ENCODE measurements at regions not wholly inside any gene's neighbourhood (a gene's known extent, or its start where the extent isn't known, plus 50 kb on each side); places are given as distances from the start of the nearest gene placed in this dataset.

DNA sequence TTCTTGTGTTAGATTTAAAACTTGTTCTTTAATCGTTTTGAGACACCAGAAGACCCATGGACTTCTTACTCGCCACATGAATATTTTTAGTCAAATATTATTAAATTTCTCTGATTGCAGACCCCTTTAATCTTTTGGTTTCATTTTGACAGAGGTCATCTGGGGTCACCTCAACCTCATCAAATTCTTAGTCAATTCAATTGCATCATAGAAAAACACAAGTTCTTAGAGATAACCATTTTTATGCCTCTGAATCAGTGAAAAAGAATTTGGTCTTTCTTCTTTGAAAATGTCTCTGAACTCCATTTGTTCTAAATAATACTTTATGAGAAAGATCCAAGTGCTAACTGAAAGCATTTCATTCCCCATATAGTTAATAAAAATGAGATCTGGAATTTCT is 55.2 kb upstream of the CBLN4 start:
- peaks cover 0 to 2% (median 0%) of the 10 kb centered on the region in 3 donors for H3K4me1 ChIP-seq (ENCODE audit: control insufficient read depth in 2 of 3, insufficient read depth in 2 of 3, low read depth in 1 of 3, low read length in 3 of 3)
- H3K4me3 ChIP-seq (ENCODE audit: low read length in 3 of 3), result no peak overlapping the region
- no peak overlapping the region for H3K27ac ChIP-seq (ENCODE audit: low read depth in 2 of 2, low read length in 2 of 2)
- TF ChIP-seq, protein P1, sequence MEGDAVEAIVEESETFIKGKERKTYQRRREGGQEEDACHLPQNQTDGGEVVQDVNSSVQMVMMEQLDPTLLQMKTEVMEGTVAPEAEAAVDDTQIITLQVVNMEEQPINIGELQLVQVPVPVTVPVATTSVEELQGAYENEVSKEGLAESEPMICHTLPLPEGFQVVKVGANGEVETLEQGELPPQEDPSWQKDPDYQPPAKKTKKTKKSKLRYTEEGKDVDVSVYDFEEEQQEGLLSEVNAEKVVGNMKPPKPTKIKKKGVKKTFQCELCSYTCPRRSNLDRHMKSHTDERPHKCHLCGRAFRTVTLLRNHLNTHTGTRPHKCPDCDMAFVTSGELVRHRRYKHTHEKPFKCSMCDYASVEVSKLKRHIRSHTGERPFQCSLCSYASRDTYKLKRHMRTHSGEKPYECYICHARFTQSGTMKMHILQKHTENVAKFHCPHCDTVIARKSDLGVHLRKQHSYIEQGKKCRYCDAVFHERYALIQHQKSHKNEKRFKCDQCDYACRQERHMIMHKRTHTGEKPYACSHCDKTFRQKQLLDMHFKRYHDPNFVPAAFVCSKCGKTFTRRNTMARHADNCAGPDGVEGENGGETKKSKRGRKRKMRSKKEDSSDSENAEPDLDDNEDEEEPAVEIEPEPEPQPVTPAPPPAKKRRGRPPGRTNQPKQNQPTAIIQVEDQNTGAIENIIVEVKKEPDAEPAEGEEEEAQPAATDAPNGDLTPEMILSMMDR (IDR thresholded peaks at IDR 0.05; ENCODE audit: borderline replicate concordance, extremely low read depth, insufficient read depth), result no peak
- no peaks in the 10 kb centered on the region for H3K27me3 ChIP-seq (ENCODE audit: control insufficient read depth, insufficient read depth, low read length)
- no peak for FAIRE-seq
- no peak overlapping the region for H3K9ac ChIP-seq (ENCODE audit: low read length in 3 of 3)
- no peaks in the 10 kb centered on the region for H3K36me3 ChIP-seq (ENCODE audit: control insufficient read depth in 2 of 3, insufficient read depth in 3 of 3, low read length in 3 of 3)
- intact Hi-C loops (cut with DNase I), result no loop called here
- no peaks in the 10 kb centered on the region for H3K9me3 ChIP-seq (ENCODE audit: control insufficient read depth in 2 of 3, insufficient read depth in 1 of 3, low read length in 3 of 3)
- DNase-seq, result no peak

DNA sequence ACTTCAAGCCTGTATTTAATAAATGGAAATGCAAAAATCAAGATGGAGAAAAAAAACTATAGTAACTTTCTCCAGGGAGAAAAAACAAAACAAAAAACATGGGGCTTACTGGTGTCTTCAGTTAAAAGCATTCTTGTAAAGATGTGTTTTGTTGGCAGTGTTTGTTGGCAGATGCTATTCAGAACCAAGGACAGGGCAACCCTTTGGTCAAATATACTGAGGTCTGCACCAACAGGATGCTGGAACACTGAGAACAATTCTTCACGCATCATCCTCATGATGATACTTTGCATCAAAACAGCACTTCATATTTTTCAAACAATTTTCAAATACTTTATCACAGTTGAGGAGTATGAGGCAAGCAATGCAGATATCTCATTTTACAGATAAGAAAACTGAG is 63.7 kb upstream of the CBLN4 start:
- Histone ChIP-seq H3K27me3 (ENCODE audit: control insufficient read depth, insufficient read depth, low read length) (no peaks in the 10 kb centered on the region), H3K36me3 (ENCODE audit: control insufficient read depth in 2 of 3, insufficient read depth in 3 of 3, low read length in 3 of 3) (no peaks in the 10 kb centered on the region), H3K4me3 (ENCODE audit: low read length in 3 of 3) (no peak overlapping the region), H3K9me3 (ENCODE audit: control insufficient read depth in 2 of 3, insufficient read depth in 1 of 3, low read length in 3 of 3) (no peaks in the 10 kb centered on the region), H3K4me1 (ENCODE audit: control insufficient read depth in 2 of 3, insufficient read depth in 2 of 3, low read depth in 1 of 3, low read length in 3 of 3) (no peaks in the 10 kb centered on the region), H3K9ac (ENCODE audit: low read length in 3 of 3) (no peak overlapping the region), H3K27ac (ENCODE audit: low read depth in 2 of 2, low read length in 2 of 2) (no peak overlapping the region)
- TF ChIP-seq, protein P1 (IDR thresholded peaks at IDR 0.05; ENCODE audit: borderline replicate concordance, extremely low read depth, insufficient read depth), result no peak
- FAIRE-seq (no peak), DNase-seq (peak in 1 of 5 donors; percentile 29)
- intact Hi-C loops (cut with DNase I), result no loop called here

DNA sequence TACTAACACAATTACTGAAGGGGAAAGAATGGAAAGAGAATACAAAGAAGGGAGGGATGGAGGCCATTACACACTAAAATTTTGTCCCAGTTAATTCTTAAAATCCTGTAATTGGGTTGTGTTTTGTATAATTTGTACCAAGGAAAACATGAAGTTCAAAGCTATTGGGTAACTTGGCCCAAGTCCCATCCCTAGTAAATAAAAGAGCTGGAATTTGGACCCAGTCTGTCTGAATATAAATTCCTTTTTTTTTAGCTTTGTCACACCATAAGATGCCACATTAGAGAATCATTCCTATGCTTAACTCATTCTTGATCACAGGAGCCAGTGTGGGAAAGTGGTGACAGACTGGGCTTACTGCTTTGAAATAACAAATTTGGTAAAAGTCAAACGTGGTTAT is 66.8 kb upstream of the CBLN4 start:
- no peaks in the 10 kb centered on the region for H3K27me3 ChIP-seq (ENCODE audit: control insufficient read depth, insufficient read depth, low read length)
- TF ChIP-seq, protein P1 (IDR thresholded peaks at IDR 0.05; ENCODE audit: borderline replicate concordance, extremely low read depth, insufficient read depth), result no peak
- peak in 1 of 5 donors; percentile 13 for DNase-seq
- no peaks in the 10 kb centered on the region for H3K36me3 ChIP-seq (ENCODE audit: control insufficient read depth in 2 of 3, insufficient read depth in 3 of 3, low read length in 3 of 3)
- intact Hi-C loops (cut with DNase I), result no loop called here
- H3K9me3 ChIP-seq (ENCODE audit: control insufficient read depth in 2 of 3, insufficient read depth in 1 of 3, low read length in 3 of 3), result no peaks in the 10 kb centered on the region
- no peak overlapping the region for H3K27ac ChIP-seq (ENCODE audit: low read depth in 2 of 2, low read length in 2 of 2)
- no peak overlapping the region for H3K9ac ChIP-seq (ENCODE audit: low read length in 3 of 3)
- no peak overlapping the region for H3K4me3 ChIP-seq (ENCODE audit: low read length in 3 of 3)
- FAIRE-seq, result no peak
- no peaks in the 10 kb centered on the region for H3K4me1 ChIP-seq (ENCODE audit: control insufficient read depth in 2 of 3, insufficient read depth in 2 of 3, low read depth in 1 of 3, low read length in 3 of 3)

DNA sequence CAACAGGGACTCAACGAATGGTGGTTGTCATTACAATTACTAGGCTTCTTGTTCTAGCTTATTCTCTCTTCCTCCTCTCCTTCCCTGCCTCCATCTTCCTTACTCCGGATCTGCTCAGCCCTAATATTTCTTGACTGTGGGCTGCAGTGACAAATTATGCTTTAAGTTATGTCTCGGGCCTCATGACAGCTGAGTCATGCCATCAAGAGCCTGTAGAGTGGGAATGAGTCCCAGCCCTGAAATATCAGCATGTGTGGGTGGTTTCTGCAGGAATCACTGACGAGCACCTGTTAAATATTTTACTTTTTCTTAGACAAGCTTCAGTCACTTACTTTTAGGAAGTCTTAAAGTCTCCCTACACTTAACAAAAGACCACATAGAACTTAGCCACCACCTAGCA is 83.1 kb upstream of the CBLN4 start:
- Histone ChIP-seq H3K27ac (ENCODE audit: low read depth in 2 of 2, low read length in 2 of 2) (no peak overlapping the region), H3K27me3 (ENCODE audit: control insufficient read depth, insufficient read depth, low read length) (no peaks in the 10 kb centered on the region), H3K9ac (ENCODE audit: low read length in 3 of 3) (no peak overlapping the region), H3K9me3 (ENCODE audit: control insufficient read depth in 2 of 3, insufficient read depth in 1 of 3, low read length in 3 of 3) (no peaks in the 10 kb centered on the region), H3K36me3 (ENCODE audit: control insufficient read depth in 2 of 3, insufficient read depth in 3 of 3, low read length in 3 of 3) (no peaks in the 10 kb centered on the region), H3K4me3 (ENCODE audit: low read length in 3 of 3) (no peak overlapping the region), H3K4me1 (ENCODE audit: control insufficient read depth in 2 of 3, insufficient read depth in 2 of 3, low read depth in 1 of 3, low read length in 3 of 3) (no peaks in the 10 kb centered on the region)
- TF ChIP-seq, protein P1 (IDR thresholded peaks at IDR 0.05; ENCODE audit: borderline replicate concordance, extremely low read depth, insufficient read depth), result no peak
- intact Hi-C loops (cut with DNase I), result no loop called here
- DNase-seq, result no peak
- FAIRE-seq, result no peak

Measured in kidney (tissue), 13 donors.